ENCODE measurements at regions not wholly inside any gene's neighbourhood (a gene's known extent, or its start where the extent isn't known, plus 50 kb on each side); places are given as distances from the start of the nearest gene placed in this dataset.

DNA sequence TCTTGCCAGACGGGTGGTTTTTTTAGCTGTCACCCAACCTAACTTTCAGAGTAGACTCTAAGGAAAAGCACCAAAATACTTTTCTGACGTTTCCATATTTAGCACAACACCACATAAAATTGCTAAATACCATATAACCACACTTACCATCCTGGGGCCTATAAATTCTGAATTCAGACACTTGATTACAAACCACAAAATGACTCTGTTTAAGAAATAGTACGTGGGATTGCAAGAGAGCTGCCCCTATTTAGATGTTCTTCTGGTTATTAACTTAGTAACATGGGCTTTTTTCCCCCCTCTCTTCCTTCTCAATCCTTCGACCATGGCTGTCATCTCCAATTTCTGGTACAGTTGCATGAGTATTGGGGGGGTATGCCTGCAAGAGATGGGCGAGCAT lies 287.7 kb downstream of the BMP4 start:
- TF ChIP-seq, protein P1, sequence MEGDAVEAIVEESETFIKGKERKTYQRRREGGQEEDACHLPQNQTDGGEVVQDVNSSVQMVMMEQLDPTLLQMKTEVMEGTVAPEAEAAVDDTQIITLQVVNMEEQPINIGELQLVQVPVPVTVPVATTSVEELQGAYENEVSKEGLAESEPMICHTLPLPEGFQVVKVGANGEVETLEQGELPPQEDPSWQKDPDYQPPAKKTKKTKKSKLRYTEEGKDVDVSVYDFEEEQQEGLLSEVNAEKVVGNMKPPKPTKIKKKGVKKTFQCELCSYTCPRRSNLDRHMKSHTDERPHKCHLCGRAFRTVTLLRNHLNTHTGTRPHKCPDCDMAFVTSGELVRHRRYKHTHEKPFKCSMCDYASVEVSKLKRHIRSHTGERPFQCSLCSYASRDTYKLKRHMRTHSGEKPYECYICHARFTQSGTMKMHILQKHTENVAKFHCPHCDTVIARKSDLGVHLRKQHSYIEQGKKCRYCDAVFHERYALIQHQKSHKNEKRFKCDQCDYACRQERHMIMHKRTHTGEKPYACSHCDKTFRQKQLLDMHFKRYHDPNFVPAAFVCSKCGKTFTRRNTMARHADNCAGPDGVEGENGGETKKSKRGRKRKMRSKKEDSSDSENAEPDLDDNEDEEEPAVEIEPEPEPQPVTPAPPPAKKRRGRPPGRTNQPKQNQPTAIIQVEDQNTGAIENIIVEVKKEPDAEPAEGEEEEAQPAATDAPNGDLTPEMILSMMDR (IDR thresholded peaks at IDR 0.05) = no peak
- TF ChIP-seq POLR2A (IDR thresholded peaks at IDR 0.05) = no peak
